HFFc6 (cell line): ENCODE measurements at regions not wholly inside any gene's neighbourhood (a gene's known extent, or its start where the extent isn't known, plus 50 kb on each side); places are given as distances from the start of the nearest gene placed in this dataset.

Source experiments
- DNase-seq: peaks from one replicate; pipeline ENCODE4 v3.0.0-alpha.2; 2018
- H3K27ac Mint-ChIP-seq: 2 replicates; pipeline ENCODE4 v1.8.0; 2020; ENCODE audit warnings: mild to moderate bottlenecking, mixed read lengths
- H3K27me3 Mint-ChIP-seq: 2 replicates; pipeline ENCODE4 v1.8.0; 2021; ENCODE audit warnings: mild to moderate bottlenecking, moderate library complexity, mixed read lengths; ENCODE audit not compliant: insufficient read depth
- H3K36me3 Mint-ChIP-seq: 2 replicates; pipeline ENCODE4 v1.8.0; 2021; ENCODE audit warnings: low read depth, mixed read lengths
- H3K4me1 Mint-ChIP-seq: 2 replicates; pipeline ENCODE4 v1.8.0; 2020; ENCODE audit warnings: low read depth, mixed read lengths
- H3K4me3 Mint-ChIP-seq: 2 replicates; pipeline ENCODE4 v1.8.0; 2020; ENCODE audit warnings: mild to moderate bottlenecking, moderate library complexity, mixed read lengths
- H3K9me3 Mint-ChIP-seq: 2 replicates; pipeline ENCODE4 v1.8.0; 2020; ENCODE audit warnings: mild to moderate bottlenecking, mixed read lengths
- TF ChIP-seq, protein P1 (sequence below): fragments of 200-600 bp; sonication (generic); IDR thresholded peaks from 2 replicates; pipeline ENCODE4 v1.5.0; 2021; ENCODE audit warnings: antibody characterized with exemption, mild to moderate bottlenecking

DNA sequence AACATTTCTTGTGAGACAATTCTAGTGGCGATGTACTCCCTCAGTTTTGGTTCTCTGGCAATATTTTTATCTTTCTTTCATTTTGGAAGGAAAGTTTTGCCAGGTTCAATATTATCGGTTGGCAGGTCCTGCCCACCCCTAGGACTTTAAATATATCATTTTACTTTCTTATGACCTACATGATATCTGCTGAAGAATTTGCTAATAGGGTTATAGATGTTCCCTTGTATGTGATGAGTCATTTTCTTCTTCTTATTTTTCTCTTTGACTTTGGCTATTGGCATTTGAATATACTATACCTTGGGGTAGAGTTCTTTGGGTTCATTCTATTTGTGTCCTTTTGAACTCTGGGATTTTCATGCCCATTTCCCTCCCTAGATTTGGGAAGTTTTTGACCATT lies 89.7 kb downstream of the GMNC start:
- peaks cover 13% of the 10 kb centered on the region for H3K9me3 Mint-ChIP-seq
- TF ChIP-seq, protein P1, sequence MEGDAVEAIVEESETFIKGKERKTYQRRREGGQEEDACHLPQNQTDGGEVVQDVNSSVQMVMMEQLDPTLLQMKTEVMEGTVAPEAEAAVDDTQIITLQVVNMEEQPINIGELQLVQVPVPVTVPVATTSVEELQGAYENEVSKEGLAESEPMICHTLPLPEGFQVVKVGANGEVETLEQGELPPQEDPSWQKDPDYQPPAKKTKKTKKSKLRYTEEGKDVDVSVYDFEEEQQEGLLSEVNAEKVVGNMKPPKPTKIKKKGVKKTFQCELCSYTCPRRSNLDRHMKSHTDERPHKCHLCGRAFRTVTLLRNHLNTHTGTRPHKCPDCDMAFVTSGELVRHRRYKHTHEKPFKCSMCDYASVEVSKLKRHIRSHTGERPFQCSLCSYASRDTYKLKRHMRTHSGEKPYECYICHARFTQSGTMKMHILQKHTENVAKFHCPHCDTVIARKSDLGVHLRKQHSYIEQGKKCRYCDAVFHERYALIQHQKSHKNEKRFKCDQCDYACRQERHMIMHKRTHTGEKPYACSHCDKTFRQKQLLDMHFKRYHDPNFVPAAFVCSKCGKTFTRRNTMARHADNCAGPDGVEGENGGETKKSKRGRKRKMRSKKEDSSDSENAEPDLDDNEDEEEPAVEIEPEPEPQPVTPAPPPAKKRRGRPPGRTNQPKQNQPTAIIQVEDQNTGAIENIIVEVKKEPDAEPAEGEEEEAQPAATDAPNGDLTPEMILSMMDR: no peak
- H3K4me1 Mint-ChIP-seq: no peaks in the 10 kb centered on the region
- no peak overlapping the region for H3K4me3 Mint-ChIP-seq
- no peaks in the 10 kb centered on the region for H3K36me3 Mint-ChIP-seq
- DNase-seq: no peak
- H3K27ac Mint-ChIP-seq: no peak overlapping the region
- no peaks in the 10 kb centered on the region; the same call in 1 of the 2 replicates for H3K27me3 Mint-ChIP-seq

DNA sequence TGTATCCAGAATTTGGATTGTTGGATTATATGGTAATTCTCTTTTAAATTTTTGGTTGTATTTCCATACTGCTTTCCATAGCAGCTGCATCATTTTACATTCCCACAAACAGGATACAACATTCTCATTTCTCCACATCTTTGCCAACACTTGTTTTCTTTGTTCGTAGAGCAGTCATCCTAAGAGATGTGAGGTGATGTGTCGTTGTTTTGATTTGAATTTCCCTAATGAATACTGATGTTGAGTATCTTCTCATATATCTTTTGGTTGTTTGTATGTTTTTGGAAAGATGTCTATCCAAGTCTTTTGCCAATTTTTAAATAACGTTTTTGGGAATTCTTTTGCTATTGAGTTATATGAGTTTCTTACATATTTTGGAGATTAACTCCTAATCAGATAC lies 93.6 kb downstream of the GMNC start:
- Mint-ChIP-seq H3K9me3 (peaks cover 13% of the 10 kb centered on the region), H3K4me3 (no peak overlapping the region), H3K4me1 (no peaks in the 10 kb centered on the region), H3K27me3 (no peaks in the 10 kb centered on the region; the same call in 1 of the 2 replicates), H3K36me3 (no peaks in the 10 kb centered on the region), H3K27ac (no peak overlapping the region)
- no peak for DNase-seq
- TF ChIP-seq, protein P1: no peak

DNA sequence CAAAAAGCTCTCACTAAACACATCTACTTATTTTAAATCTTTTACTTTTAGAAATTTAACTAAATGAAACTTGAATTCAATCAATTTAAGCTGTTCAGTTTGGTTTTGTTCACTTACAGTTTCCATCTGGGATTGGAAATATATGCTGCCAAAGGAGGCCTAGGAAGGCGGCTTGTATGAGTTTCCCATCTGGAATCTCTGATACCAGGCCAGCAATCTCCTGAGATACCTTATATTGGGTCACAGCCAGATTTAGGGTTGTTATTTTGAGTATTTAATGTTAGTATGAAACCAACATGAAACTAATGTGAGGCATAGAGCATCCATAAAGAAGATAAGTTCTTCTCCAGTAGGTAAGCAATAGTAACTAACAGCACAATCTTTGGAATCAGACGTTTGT lies 94.6 kb downstream of the GMNC start:
- H3K9me3 Mint-ChIP-seq: peaks cover 6% of the 10 kb centered on the region; the same call in 1 of the 2 replicates
- H3K36me3 Mint-ChIP-seq: no peaks in the 10 kb centered on the region

DNA sequence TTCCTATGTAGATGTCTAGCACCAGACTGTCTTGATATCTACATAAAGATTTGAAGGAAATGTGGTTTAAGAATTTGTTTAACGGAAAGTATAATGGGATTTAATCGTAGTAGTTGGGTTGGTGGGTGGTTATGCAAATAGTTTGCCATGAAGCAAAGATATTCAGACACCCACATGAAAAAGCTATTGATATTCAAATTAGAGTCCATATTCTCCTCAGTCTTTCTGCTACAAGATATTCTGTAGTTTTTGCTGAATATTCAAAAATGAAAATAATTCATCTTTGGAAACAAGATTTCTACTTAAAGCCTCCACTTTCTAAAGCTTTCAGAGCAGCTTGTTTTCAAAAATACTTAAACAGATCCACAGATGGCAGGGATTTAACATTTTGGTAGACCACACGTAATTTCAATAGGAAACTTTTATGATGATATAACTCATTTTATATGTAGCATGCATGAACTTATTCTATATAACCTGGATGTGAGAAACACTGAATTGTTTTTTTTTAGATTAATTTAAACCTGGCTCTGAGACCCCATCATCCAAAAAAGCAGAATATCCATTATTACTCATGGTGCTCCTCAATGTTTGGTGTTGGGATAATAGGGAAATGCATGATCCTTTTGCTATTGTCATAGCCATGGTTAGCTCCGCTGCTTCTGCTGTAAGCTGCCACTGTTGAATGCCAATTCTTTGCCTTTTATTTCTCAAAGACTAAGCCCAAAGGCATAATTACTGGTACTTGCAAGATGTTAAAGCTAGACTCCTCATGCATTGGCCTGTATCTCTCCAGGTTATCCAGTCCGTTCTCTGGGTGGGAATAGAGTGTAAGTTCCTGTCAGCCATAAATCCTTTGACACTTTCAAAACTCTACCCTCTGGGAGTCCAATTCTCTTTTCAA lies 98.0 kb downstream of the GMNC start:
- no peak overlapping the region for H3K27ac Mint-ChIP-seq
- H3K9me3 Mint-ChIP-seq: no peaks in the 10 kb centered on the region
- DNase-seq: no peak
- TF ChIP-seq, protein P1: no peak
- H3K4me3 Mint-ChIP-seq: no peak overlapping the region
- H3K27me3 Mint-ChIP-seq: no peaks in the 10 kb centered on the region; the same call in 1 of the 2 replicates
- no peaks in the 10 kb centered on the region for H3K36me3 Mint-ChIP-seq
- H3K4me1 Mint-ChIP-seq: no peaks in the 10 kb centered on the region

More for the DNA sequence above, 94.6 kb downstream of the GMNC start:
- Mint-ChIP-seq H3K4me3 (no peak overlapping the region), H3K4me1 (no peaks in the 10 kb centered on the region), H3K27ac (no peak overlapping the region), H3K27me3 (no peaks in the 10 kb centered on the region; the same call in 1 of the 2 replicates)
- DNase-seq: no peak
- TF ChIP-seq, protein P1: no peak

DNA sequence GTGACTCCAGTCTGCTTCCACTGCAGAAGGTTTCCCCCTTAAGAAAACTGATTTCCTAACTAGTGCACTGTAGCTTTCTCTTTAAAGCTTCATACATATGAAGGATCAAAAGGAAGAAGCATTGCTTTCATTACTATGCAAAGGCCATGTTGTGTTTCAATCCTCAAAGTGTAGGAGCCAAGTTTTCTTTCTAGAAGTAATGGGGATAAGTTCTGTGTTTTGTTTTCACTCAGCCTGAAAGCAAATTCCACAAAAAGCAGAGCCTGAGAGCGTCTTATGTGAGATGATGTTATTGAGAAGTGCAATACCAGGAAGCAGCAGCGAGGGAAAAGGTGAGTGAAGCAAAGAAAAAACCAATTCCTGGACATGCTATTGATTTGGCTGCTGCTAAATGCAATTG lies 99.7 kb downstream of the GMNC start:
- no peaks in the 10 kb centered on the region; the same call in 1 of the 2 replicates for H3K27me3 Mint-ChIP-seq
- no peak overlapping the region for H3K27ac Mint-ChIP-seq
- no peaks in the 10 kb centered on the region for H3K36me3 Mint-ChIP-seq
- H3K4me1 Mint-ChIP-seq: no peaks in the 10 kb centered on the region
- H3K4me3 Mint-ChIP-seq: no peak overlapping the region
- no peak for DNase-seq
- TF ChIP-seq, protein P1: no peak
- no peaks in the 10 kb centered on the region for H3K9me3 Mint-ChIP-seq
